Chondrocyte (in vitro differentiated cells): ENCODE measurements at regions not wholly inside any gene's neighbourhood (a gene's known extent, or its start where the extent isn't known, plus 50 kb on each side); places are given as distances from the start of the nearest gene placed in this dataset.
"Not testable (repeated sequence)": the region's sequence is repeated elsewhere in the genome, so short reads cannot be mapped to it uniquely, and the experiment has no call there.

Experiments used
- DNase-seq: peaks from one replicate; pipeline ENCODE4 v3.0.0; 2021; ENCODE audit warnings: mixed read lengths, low spot score
- H3K27ac Mint-ChIP-seq: one replicate; pipeline ENCODE4 v1.8.0; 2021; ENCODE audit warnings: mild to moderate bottlenecking, moderate library complexity, mixed read lengths; ENCODE audit not compliant: unreplicated experiment
- H3K27me3 Mint-ChIP-seq: 2 replicates; pipeline ENCODE4 v1.8.0; 2021; ENCODE audit warnings: low read depth, mixed read lengths
- H3K36me3 Mint-ChIP-seq: 2 replicates; pipeline ENCODE4 v1.8.0; 2021; ENCODE audit warnings: low read depth, mixed read lengths
- H3K4me1 Mint-ChIP-seq: 2 replicates; pipeline ENCODE4 v1.8.0; 2021; ENCODE audit warnings: low read depth, mild to moderate bottlenecking, mixed read lengths
- H3K4me3 Mint-ChIP-seq: one replicate; pipeline ENCODE4 v1.8.0; 2021; ENCODE audit warnings: mild to moderate bottlenecking, moderate library complexity, mixed read lengths; ENCODE audit not compliant: unreplicated experiment
- H3K9me3 Mint-ChIP-seq: 2 replicates; pipeline ENCODE4 v1.8.0; 2021; ENCODE audit warnings: low read depth, mixed read lengths
- TF ChIP-seq, protein P1 (sequence below): fragments of 200-600 bp; sonication (generic); IDR thresholded peaks from 2 replicates; pipeline ENCODE4 v1.5.0; 2021; ENCODE audit warnings: antibody characterized with exemption, mild to moderate bottlenecking, moderate library complexity

DNA sequence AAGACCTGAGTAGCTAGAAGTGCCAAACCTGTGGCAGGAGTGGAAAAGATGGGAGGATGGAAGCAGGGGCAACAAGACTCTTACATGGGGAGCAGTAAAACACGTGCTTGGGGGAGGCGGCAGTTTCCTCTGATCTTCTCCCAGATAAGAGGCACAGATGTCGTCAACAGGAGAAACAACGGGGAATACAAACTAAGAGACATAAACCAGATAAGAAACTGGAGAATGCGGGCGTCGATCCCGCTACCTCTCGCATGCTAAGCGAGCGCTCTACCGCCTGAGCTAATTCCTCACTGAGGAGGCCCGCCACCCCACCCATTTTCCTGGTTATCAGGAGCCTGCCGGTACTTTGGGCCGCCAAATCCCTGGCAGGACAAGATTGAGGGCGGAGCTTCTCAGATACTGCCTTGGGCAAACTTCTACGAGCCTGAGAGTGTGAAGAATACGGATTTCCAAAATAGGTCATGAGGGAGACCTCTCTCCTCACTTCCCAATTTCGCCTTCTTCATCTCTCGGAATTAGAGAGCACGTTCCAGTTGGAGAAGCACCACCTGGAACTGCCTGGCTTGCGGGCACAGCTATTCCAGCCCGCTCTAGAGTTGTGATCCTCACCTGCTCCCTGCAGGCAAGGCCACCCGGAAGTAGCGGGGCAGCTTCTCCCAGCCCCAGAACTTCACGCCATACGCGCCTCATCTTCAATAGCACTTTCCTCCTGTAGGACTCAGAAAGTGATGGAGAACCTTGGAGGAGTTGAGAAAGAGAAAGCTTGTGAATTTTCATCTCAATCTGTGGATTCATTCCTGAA is 496.0 kb downstream of the PRIM2 start:
- not testable (repeated sequence) for H3K4me3 Mint-ChIP-seq, DNase-seq

DNA sequence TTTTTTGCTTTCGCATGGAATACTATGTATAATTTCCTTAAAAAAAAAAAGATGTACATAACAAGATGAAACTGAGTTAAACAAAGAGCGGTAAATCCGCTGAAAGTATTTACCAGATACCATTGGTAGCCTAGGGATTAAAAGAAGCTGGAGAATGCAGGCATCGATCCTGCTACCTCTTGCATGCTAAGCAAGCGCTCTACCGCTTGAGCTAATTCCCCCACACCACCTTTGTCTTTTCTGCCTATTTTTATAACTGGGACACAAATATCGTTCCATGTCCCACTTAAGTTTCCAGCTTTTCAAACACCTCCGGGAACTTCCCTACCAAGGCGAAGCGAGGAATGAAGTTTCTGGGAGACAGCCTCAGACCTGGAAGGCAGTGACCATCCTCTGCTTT is 498.4 kb downstream of the PRIM2 start:
- not testable (repeated sequence) for H3K4me1 Mint-ChIP-seq, H3K27ac Mint-ChIP-seq, H3K4me3 Mint-ChIP-seq, H3K27me3 Mint-ChIP-seq, H3K9me3 Mint-ChIP-seq, H3K36me3 Mint-ChIP-seq, DNase-seq

More for the DNA sequence above, 496.0 kb downstream of the PRIM2 start:
- H3K36me3 Mint-ChIP-seq, H3K4me1 Mint-ChIP-seq, H3K27ac Mint-ChIP-seq, H3K9me3 Mint-ChIP-seq, H3K27me3 Mint-ChIP-seq: not testable (repeated sequence)

DNA sequence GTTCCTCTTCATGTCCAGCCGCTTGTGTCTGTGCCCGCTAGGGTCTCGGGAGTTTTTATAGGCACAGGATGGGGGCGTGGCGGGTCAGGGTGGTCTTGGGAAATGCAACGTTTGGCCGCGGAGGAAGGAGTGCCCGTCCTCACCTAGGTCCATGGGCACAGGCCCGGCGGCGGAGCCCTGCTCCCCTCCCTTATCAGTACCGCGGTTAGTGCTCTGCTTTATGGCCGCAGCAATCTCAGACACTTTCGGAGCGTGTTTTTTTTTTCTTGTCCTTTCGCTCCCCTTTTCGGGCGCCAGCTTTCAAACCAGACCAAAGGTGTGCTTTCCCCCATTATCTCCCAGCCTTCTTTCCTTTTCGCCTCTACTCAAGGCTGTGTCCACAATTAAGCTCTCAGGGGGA is 503.9 kb downstream of the PRIM2 start:
- not testable (repeated sequence) for H3K4me3 Mint-ChIP-seq, H3K9me3 Mint-ChIP-seq, H3K27me3 Mint-ChIP-seq, H3K27ac Mint-ChIP-seq, H3K4me1 Mint-ChIP-seq, H3K36me3 Mint-ChIP-seq, DNase-seq

DNA sequence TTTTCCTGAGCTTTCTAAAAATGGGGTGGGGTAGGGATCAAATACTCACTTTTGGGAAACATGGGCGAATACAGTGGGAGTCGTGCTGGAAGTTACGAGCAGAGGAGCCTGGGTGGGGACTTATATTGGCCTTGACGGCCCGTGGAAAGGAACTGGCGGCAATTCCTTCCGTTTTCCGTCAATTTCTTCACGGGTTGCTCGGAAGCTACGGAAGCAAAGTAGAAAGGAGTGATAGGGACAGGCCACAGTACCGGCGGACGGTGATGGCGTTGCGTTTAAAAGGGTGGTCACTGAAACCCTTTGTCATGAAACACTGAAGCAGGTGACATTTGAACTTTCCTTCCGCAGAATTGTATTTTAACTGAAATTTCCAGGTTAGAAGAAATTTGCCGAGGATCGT is 505.0 kb downstream of the PRIM2 start:
- H3K9me3 Mint-ChIP-seq, H3K27me3 Mint-ChIP-seq, H3K4me3 Mint-ChIP-seq, DNase-seq, H3K4me1 Mint-ChIP-seq, H3K36me3 Mint-ChIP-seq, H3K27ac Mint-ChIP-seq: not testable (repeated sequence)

DNA sequence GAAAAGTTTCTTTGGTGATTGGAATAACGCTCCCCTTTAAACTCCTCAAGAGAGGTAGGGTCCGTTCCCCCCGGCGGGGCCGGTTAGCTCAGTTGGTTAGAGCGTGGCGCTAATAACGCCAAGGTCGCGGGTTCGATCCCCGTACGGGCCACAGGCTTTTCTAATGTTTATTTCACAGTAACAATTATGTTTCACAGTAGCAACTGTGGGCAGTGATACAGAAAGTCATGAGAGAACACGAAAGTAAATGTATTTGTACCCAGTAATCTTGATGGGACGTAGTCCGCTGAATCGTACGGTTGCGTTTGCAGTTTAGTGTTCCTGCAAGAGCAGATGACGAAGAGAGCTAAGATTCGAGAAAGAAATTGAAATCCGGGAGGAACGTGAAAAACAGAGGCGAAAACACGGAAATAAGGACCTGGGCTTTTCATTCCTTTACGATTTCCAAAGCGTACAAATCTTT is 505.5 kb downstream of the PRIM2 start:
- H3K9me3 Mint-ChIP-seq, result peaks cover 9% of the 10 kb centered on the region
- H3K27ac Mint-ChIP-seq, result no peak overlapping the region
- H3K4me3 Mint-ChIP-seq, result no peak overlapping the region
- TF ChIP-seq, protein P1, sequence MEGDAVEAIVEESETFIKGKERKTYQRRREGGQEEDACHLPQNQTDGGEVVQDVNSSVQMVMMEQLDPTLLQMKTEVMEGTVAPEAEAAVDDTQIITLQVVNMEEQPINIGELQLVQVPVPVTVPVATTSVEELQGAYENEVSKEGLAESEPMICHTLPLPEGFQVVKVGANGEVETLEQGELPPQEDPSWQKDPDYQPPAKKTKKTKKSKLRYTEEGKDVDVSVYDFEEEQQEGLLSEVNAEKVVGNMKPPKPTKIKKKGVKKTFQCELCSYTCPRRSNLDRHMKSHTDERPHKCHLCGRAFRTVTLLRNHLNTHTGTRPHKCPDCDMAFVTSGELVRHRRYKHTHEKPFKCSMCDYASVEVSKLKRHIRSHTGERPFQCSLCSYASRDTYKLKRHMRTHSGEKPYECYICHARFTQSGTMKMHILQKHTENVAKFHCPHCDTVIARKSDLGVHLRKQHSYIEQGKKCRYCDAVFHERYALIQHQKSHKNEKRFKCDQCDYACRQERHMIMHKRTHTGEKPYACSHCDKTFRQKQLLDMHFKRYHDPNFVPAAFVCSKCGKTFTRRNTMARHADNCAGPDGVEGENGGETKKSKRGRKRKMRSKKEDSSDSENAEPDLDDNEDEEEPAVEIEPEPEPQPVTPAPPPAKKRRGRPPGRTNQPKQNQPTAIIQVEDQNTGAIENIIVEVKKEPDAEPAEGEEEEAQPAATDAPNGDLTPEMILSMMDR, result no peak
- DNase-seq, result no peak
- no peaks in the 10 kb centered on the region for H3K36me3 Mint-ChIP-seq
- no peaks in the 10 kb centered on the region for H3K4me1 Mint-ChIP-seq
- H3K27me3 Mint-ChIP-seq, result peaks cover 8% of the 10 kb centered on the region

DNA sequence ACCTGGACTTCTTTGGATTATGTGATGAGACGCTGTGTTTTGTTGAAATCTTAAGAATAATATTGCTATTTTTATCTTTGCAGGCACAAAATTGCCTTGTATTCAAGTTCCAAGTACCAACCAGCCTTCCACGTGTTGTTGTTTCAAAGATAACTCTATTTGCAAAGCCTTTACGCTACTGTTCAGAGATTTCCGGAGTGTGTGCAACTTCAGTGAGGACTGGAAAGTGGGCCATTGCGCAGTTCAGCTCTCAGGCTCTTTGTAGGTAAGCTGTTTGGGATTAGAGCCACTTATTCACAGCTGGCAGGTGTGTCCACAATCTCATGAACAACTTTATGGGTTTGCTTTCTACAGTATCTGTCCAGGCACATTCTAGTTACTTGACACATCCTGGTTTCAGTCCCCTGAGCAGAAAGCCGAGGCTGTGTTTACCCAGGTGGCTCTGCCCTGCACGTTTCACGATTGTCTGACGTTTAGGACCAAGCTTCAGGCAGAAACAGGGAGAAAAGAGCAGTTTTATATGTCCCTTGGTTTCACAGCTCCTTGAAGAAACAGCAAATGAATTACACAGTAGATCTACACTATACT is 520.3 kb downstream of the PRIM2 start:
- not testable (repeated sequence) for DNase-seq, H3K4me3 Mint-ChIP-seq, H3K27ac Mint-ChIP-seq, H3K36me3 Mint-ChIP-seq, H3K4me1 Mint-ChIP-seq
- H3K27me3 Mint-ChIP-seq, result peaks cover 13% of the 10 kb centered on the region
- peaks cover 13% of the 10 kb centered on the region for H3K9me3 Mint-ChIP-seq

DNA sequence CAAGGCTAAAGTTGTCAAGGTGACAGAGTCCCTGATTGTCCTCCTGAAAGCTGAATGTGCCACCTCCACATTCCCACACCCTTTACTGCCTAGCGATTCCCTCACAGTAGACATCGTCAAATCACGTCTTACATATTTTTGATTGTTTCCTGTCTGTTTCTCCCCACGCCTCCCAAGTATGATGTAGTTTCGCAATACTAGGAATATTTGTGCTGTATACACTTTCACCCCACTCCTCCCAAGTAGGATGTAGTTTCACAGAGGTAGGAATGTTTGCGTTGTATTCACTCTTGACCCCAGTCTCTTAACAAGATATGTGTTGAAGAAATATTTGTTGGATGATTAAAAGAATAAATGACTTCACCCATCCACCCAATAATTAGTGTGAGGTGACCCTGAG is 524.1 kb downstream of the PRIM2 start:
- not testable (repeated sequence) for H3K4me3 Mint-ChIP-seq, DNase-seq, H3K4me1 Mint-ChIP-seq, H3K27ac Mint-ChIP-seq, H3K36me3 Mint-ChIP-seq
- Mint-ChIP-seq H3K27me3 (peaks cover 13% of the 10 kb centered on the region), H3K9me3 (peaks cover 14% of the 10 kb centered on the region)

DNA sequence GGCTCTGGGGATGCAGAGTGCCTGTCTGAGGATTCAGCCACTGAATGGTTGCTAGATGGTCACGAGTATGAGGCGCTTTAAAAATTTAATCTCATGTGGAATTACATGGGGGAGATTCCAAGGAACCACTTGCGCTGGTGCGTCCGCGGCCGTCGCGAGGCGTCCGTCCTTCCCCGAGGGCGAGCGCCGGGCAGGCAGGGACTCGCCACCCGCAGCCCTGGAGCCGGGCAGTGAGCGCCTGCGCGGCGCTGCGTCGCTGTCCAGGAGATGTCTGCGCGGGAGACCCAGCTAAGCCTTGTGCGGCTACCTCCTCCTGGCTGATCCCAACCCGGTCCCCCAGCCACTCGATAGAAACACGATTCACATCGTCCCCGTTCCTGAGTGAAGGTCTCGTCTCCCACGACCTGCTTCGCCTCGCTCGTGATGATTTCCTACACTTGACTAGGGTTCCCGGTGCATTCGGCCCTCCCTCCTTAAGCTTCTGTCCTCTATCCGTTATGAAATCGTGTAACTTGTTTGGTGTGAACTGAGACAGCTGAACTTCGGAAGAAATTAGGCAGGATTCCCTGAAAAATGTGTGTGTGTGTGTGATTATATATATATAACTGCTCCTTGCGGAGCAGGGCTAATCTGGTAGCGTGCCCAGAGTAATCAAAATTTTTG is 536.4 kb downstream of the PRIM2 start:
- not testable (repeated sequence) for H3K36me3 Mint-ChIP-seq, H3K4me3 Mint-ChIP-seq, H3K9me3 Mint-ChIP-seq, DNase-seq, H3K4me1 Mint-ChIP-seq, H3K27me3 Mint-ChIP-seq, H3K27ac Mint-ChIP-seq

DNA sequence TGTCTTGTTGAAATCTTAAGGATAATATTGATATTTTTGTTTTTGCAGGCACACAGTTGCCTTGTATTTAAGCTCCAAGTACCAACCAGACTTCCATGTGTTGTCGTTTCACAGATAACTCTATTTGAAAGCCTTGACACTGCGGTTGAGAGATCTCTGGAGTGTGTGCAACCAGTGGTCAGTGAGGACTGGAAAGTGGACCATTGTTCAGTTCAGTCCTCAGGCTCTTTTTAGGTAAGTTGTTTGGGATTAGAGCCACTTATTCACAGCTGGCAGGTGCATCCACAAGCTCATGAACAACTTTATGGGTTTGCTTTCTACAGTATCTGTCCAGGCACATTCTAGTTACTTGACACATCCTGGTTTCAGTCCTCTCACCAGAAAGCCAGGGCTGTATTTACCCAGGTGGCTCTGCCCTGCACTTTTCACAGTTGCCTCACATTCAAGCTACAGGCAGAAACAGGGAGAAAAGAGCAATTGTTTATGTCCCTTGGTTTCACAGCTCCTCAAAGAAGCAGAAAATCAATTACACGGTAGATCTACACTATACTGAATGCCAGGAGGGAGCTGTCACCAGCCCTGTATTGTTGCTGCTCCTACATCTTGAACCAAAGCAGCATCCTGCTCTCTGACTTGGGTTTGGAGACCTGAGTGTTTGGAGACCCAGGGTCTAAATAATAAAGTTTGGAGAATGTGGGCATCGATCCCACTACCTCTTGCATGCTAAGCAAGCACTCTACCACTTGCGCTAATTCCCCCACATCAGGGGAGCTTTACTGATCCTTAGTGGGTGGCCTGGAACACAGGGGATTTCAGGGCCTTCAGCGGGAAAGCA is 543.3 kb downstream of the PRIM2 start:
- H3K9me3 Mint-ChIP-seq, H3K4me3 Mint-ChIP-seq, H3K36me3 Mint-ChIP-seq, H3K4me1 Mint-ChIP-seq, H3K27ac Mint-ChIP-seq, DNase-seq: not testable (repeated sequence)
- H3K27me3 Mint-ChIP-seq, result peaks cover 10% of the 10 kb centered on the region

DNA sequence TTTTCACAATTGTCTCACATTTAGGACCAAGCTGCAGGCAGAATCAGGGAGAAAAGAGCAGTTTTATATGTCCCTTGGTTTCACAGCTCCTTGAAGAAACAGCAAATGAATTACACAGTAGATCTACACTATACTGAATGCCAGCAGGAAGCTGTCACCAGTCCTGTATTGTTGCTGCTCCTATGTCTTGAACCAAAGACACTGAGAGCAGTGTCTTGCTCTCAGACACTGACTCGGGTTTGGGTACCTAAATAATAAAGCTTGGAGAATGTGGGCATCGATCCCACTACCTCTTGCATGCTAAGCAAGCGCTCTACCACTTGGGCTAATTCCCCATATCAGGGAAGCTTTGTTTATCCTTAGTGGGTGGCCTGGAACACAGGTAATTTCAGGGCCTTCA is 552.7 kb downstream of the PRIM2 start:
- not testable (repeated sequence) for H3K4me1 Mint-ChIP-seq, H3K27me3 Mint-ChIP-seq, DNase-seq, H3K4me3 Mint-ChIP-seq, H3K9me3 Mint-ChIP-seq, H3K27ac Mint-ChIP-seq, H3K36me3 Mint-ChIP-seq

DNA sequence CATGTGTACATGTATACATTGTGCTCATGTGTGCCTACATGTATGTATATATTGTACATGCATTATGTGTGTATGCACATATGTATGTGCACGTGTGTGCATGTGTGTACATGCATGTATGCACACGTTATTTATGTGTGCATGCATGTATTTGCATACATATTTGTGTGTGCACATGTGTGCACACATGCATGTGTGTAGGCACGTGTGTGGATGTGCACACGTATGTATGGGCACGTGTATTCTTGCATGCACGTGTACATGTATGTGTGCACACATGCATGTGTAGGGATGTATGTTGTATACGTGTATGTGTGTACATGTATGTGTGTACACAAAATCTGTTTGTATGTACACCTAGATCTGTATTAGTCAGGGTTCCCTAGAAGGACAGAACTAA is 556.0 kb downstream of the PRIM2 start:
- H3K4me1 Mint-ChIP-seq, H3K27ac Mint-ChIP-seq, H3K36me3 Mint-ChIP-seq, DNase-seq, H3K9me3 Mint-ChIP-seq, H3K4me3 Mint-ChIP-seq, H3K27me3 Mint-ChIP-seq: not testable (repeated sequence)
